ENCODE measurements at regions not wholly inside any gene's neighbourhood (a gene's known extent, or its start where the extent isn't known, plus 50 kb on each side); places are given as distances from the start of the nearest gene placed in this dataset.

DNA sequence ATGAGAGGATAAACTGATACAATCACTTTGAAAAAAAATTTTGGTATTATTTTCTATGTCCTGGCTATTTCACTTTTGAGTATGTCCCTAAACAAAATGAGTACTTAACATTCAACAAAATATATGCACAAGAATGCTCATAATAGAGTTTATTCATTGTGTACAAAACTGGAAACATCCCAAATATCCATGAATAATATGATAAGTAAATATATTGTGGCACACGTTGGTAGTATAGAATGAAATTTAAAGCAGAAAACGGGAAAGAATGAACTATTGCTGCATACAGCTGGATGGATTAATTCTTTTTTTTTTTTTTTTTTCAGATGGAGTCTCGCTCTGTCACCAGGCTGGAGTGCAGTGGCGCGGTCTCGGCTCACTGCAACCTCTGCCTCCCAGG lies 725.2 kb downstream of the LTN1 start:
- DNase-seq = no peak

DNA sequence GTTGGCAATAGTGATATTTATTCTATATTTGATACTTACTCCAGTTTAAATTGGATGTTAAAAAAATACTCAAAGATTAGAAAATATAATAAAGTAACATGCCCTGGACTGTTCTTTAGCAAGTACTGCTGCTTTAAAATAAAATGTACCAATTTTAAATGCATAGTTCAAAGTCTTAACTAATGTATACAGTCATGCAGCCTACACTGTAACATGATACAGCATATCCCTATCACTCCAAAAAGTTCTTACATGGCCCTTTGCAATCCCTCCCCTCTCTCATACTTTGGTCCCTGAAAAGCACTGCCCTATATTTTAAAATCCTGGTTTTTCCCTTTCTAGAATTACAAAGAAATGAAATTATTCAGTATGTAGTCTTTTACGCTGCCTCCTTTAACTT lies 726.6 kb downstream of the LTN1 start:
- no peak for DNase-seq

DNA sequence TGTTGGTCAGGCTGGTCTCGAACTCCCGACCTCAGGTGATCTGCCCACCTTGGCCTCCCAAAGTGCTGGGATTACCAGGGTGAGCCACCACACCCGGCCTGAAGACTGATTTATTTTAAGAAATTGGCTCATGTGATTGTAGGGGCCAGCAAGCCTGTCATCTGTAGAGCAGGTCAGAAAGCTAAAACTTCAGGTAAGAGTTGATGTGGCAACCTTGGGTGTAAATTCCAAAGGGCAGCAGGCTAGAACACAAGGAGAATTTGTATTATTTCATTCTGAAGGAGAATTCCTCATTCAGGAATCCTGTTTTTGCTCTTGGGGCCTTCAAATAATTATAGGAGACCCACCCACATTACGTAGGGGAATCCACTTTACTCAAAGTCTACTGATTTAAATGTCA lies 728.7 kb downstream of the LTN1 start:
- no peak for DNase-seq

DNA sequence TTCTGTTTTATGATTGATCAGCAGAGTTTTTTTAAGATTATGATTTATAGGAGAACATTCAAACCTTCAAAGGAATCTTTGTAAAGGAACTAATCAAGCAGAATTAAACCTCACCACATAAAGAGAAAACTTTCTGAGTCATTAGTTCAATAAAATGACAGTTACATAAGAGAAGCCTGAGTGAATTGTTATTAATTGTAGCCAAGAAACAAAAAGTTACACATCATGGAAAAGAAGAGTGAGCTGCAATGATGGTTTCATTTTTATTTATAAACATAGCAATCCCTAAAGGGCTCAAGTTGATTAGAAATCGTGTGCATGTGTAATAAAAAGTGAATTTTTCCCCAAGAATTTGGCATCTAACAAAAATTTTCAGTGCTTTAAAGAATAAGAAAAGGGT lies 731.4 kb downstream of the LTN1 start:
- DNase-seq = no peak

DNA sequence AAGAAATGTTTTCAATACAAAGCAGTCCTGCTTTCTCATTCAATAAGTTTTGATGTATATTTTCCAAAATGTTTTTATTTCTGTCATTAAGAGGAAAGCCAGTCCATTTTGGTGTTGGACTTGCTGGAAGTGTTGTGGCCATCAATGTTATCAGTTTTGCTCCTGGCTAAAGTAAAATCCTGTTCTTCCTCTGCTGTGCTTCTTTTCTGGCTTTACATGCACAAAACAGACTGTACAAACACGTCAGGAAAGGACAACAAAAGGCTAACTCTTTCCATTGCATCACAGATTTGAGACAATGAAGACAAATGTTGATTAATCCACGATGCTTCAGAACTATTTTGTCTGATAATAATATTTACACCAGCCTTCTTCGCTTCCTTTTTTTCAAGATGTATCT lies 735.4 kb downstream of the LTN1 start:
- no peak for DNase-seq

DNA sequence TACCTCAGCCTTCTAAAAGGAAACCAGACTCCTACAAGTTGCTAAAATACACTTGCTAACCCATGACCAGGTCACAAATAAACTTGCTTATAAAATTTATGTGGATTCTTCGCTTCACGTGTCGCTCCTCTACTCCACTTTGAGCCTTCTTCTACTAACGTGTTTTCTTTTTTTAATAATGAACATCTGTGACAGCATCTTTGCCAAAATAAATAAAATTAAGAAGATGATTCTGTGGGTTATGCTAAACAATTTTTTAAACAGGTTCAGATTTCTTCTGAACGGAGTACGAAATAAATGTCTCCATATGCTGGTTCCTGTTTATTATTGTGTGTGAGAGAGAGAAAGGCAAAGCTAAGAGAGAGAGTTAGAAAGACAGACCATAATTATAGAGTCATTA lies 735.8 kb downstream of the LTN1 start:
- DNase-seq = no peak

DNA sequence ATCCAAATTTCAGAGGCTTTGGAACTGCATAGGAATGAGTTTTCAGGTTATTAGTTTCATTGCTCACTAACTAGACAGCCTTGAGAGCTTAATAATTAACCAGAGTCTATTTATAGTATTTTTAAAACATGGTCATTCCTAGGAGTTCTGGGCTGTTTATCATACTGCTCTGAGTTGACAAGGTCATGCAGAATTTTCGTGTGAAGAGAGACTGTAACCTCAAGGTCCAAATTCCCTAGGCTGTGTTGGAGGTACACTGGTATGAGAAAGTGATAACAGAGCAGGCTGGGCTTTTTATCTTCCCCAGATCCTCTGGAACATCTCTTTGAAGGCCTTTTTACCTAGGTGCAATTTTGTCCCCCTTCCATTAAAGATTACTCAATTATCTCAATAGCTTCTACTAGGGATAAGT lies 736.3 kb downstream of the LTN1 start:
- DNase-seq = no peak

DNA sequence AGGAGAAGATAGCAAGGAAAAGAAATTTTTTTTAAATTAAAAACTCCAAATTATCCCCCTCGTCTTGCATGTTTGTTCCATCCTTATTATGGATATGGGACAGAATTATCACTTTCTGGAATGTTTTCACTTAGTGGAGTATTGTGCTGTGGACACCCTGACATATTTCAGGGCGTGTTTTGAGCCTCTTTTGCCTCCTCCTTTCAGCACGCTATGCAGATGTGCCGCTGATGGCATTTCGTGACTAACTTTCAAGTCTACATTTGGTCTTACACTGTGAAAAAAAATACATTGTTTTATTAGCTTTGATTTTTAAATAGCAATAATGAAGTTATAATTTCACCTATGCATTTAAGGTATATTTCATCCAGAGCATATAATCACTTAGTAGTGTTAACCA lies 738.7 kb downstream of the LTN1 start:
- no peak for DNase-seq

DNA sequence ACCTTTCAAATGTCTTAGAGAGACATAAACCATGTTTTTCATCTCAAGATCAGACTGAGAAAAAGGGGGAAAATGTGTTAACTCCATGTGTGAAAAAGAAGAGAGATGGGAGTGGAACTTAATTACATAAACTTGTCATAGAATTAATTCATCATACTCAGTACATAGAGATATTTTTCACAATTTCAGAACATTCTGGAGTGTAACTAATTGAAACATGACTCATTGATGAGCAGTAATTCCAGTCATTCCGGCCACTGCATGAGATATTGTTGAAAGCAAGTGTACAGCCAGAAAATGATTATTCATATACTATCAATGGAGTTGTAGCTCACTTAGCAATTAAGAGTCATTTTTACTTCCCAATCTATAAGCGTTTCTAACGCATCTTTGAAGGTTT lies 739.3 kb downstream of the LTN1 start:
- no peak for DNase-seq

DNA sequence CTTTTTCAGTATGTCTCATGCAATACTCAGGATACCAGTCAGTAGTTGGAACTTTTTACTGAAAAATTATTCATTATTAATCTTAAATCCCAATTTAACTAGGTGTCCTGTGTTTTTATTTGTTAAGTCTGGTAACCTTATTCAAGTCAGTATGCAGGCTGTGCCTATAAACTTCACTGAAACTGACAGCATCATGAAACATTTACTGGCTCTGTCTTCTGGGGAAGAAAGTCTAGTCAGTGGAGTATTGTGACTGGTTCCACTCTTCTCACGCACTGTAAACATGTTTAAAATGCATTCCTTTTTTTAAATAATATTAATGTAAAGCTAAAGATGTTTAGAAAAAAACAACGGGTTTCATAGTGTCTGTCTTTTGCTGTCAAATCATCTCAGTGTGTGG lies 739.7 kb downstream of the LTN1 start:
- no peak for DNase-seq

DNA sequence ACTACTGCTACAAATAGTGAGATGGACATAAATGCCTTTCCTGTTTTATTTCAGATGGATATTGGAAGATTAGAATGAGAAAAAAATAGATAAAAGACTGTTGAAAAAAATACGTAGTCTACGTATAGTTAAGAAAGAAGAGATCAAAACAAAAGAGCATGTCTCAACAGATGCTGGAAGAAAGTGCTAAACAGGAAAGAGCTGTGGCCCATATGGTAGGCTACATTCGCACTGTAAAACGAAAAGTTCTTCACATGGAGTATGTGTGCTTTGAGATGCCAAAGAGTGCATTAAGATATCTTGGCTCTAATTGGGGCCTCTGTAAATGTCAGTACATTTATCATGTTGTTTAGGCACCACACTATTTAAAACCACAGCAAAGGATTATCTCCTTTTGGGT lies 741.7 kb downstream of the LTN1 start:
- no peak for DNase-seq

DNA sequence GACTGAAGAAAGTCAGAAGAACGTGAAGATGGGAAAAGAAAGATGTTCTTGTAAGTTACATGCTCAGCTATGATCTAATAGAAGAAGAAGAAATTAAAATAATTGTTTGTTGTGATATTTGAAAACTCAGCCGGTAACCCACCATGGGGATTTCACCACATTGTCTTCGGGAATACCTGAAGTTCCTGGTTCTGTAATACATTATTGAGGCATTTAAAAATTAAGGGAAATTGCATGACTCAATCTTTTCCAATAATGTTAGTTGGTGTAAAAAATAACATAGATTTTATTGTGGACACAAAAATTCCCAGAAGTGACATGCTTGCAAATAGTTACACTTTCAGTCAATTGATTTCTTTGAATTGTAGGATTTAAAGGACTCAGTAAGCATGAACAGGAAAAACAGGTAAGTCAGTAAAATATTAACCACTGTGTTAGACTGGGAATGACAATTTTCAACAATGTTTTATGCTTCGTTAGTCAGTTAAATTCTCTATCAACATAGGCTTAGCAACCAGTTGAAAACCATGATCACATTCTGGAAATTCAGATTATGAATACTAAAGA lies 745.1 kb downstream of the LTN1 start:
- DNase-seq = no peak

DNA sequence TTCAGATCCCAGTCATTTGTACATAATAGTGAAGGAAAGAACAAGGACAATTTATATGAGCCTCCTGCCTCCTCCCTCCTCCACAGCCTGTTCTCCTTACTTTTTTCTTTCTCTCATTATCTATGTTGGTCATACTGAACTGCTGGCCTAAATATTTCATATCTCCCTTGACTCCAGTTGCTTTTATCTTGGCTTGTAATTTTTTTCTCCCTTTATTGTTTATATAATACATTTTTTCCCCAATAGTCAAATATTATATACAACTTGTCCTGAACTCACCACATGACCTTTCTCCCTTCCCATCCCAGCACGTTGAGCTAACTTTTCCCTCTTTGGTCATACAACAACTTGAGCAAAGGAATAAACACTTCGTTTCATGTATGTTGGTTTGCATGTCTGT lies 752.1 kb downstream of the LTN1 start:
- peak; percentile 28 for DNase-seq

DNA sequence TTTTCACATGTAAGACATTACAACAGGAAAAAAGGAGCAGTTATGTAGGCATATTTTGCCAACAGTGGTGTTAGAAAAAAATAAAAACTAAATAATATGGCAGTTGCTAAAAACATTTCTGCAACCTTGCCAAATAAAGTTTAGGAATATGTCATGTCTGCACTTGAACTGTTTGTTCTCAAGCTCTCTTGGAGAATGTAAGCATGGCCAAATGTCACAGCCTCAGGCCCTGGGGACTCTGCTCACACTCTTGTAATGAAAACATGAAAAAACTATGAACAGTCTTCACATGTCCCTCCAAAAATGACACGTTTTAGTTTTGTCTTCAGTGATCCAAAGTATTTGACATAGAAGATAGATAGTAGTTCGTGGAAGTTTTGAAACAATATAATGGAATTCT lies 753.3 kb downstream of the LTN1 start:
- DNase-seq = no peak

DNA sequence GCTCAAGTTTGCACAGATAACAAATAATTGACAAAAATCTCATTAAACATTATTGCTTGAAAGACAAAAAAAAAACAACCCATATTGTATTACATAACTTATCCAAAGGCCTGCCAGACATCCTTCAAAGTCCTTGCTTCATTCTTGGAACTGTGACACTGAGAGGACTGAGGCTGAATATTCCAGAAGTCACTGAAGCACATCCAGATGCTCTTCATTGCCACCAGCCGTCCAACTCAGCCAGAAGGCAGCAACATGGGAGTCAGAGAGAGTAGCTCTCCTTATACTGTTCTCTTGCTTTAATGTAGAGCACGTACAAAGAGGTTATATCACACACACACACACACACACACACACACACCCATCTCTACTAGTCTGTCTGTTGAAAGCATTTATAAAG lies 755.0 kb downstream of the LTN1 start:
- no peak for DNase-seq

DNA sequence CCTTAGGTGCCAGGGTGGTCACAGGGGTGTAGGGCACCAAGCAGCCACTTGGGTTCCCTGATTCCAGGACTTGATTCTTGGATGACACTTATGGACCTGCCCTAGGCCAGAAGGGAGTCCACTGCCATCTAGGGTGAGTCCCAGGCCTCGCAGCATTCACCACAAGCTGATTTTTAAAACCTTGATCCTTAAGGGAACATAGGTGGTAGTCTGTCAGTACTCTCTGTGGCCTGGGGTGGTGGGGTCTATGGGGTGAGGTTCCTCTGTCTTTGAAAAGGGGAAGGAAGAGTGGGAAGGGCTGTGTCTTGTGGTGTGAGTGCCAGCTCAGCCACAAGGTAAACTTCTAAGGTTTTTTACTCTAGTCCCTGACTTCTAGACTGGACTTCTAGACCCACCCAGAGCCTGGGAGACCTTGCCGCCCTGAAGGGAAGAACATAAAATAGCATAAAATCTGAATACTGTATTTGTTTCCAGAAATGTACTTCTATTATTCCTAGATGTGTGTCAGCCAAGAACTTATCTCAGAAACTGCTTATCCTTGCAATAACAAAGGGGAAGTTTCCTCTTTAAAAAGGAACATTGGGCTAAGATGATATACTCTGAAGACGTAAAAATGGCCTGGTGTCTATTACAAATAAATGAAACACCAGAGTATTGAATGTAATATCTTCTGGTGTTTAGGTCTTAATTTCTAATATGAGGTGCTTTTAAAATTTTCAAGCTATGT lies 757.3 kb downstream of the LTN1 start:
- peak; percentile 49 for DNase-seq

DNA sequence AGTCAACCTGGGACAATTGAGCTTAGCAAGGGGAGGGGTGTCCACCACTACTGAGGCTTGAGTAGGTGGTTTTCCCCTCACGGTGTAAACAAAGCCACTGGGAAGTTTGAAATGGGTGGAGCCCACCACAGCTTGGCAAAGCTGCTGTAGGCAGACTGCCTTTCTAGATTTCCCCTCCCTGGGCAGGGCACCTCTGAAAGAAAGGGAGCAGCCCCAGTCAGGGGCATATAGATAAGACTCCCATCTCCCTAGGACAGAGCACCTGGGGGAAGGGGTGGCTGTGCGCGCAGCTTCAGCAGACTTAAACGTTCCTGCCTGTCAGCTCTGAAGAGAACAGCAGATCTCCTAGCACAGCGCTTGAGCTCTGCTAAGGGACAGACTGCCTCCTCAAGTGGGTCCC lies 758.4 kb downstream of the LTN1 start:
- DNase-seq = peak; percentile 87

DNA sequence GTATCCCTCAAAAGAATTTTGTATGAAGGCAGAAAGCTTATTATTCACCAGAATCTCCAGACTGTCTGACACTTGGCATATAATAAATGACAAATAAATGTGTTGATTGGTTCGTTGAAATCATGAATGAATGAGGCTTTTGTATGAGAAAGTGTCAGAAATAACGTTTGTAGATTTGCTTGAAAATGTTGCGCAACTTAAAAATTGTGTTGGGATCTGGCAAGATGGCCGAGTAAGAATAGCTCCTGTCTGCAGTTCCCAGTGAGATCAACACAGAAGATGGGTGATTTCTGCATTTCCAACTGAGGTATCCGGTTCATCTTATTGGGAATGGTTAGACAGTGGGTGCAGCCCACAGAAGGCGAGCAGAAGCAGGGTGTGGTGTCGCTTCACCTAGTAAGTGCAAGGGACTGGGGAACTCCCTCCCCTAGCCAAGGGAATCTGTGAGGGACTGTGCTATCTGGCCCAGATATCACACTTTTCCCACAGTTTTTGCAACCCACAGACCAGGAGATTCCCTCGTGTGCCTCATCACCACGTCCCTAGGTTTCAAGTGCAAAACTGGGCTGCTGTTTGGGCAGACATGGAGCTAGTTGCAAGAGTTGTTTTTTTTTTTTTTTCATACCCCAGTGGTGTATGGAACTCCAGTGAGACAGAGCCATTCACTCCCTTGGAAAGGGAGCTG lies 759.0 kb downstream of the LTN1 start:
- no peak for DNase-seq

DNA sequence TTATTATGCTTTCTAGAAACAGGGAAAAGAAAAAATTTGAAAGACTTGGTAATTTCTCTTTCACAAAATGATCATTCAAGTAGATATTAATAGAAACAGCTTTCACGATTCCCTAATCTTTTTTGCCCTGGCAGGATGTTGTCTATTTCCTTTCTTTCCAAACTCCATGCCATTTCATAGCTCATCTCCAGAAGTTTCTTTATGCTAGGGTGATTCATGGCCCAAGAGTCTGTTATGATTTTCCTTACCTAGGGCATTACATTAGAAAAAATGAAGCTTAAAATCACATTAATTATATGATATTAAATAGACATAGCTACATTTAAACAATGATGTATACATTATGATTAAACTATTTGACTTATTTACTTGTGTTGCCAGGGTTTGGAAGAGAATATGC lies 762.1 kb downstream of the LTN1 start:
- DNase-seq = no peak

DNA sequence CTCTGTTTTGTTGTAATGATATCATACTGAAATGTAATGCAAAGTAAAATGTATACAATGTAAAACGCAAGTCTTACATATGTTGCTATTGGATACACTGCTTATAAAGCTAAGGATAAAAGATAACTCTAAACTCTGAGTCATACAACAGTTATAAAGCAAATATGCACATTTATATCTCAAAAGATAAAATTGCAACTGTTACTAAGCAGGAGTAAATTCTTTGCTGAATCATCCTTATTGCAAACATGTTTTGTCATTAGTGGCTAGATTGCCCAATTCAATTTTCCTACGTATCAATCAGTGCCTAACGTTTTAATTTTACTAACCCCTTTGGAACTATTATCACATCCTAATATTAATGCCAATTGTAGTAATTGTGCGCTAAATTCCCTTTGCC lies 762.9 kb downstream of the LTN1 start:
- DNase-seq = peak; percentile 67

DNA sequence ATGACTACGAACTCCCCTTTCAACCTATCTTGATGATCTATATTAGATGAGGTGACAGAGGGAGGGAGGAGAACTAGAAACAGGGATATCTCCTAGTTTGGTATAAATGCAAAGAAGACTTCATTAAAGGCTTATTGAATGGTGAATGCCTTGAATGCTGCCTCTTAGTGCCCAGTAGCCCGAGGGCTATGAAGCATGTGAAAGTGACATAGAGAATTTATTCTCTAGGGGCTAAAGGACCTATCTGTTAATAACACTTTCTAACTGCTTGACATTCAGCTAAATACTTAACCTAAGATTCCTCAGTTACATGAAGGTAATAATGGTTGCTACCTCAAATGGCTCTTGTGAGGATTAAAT lies 764.1 kb downstream of the LTN1 start:
- no peak for DNase-seq

DNA sequence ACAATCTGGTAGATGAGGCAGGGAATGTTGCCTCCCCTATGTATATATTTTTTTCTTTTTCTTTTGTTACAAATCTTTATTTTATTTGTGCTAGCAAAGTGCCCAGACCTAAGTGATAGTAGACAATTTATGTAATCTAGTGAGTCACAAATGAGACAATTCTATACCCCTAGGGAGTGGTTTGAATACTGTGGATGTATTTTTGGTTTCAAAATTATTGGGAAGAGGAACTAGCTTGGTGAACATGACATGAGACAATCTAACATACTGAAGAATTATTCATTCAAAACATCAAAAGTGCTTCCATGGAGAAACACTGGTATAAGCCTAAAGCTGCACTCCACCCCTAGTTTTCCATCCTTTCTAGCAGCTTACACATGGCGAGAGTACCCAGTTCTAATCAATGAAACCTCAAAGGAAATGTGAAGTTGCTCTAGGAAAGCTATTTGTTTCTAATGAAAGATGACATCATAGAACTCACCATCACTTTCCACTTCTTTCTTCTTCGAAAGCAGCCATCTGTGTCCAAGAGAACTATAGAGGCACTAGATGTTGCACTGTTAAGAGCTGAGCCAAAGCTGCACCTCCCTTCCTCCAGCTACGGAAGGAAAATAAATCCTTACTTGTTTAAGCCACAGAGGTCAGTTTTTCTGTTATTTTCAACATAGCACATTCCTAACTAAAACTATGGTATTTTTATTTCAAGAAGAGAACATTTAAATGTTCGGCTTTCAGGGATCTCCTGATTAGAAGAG lies 764.6 kb downstream of the LTN1 start:
- DNase-seq = no peak

DNA sequence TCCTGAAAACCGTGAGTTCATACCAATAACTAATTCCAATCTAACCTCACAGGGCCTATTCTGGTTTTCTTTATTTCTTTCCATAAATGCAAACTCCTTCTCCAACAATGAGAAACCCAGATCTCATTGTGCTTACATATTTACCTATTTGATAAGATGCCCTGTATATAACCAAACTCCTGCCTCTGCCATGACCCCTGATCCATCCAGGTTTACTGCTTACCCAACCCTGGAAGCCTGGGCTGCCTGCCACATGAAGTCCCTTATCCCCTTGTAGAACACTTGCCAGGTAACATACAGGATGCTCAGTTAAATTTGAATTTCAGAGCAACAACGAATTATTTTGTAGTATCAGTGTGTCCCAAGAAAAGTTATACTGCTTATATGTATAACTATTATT lies 766.1 kb downstream of the LTN1 start:
- DNase-seq = no peak

DNA sequence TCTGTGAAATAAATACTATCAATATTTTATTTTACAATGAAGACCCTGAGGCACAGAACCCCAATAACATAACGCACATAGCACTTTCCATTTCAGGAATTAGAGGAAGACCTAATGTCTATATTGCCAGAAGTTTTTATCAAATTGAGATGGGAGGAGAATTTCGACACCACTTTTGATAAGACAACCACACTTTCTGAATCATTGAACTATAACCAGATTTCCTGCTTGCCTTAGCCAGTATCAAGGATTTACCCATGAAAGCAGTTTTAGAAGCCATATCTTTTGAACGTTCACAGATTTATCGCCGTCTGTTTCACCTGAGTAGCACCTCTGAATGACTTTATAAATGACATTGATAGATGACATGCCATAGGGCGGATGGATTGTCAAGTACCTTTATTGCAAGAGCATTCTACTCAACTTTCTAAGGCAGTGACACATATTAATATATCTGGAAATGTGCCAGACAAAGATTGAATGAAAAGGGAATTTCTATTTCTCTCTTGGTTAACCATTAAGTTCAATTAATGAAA lies 768.4 kb downstream of the LTN1 start:
- no peak for DNase-seq
